Stimulated activated CD4-positive, alpha-beta T cell treated with anti-CD3 and anti-CD28 coated beads, TNF-alpha, amount 100 ng/mL, for 4 hours (primary cell): ENCODE measurements at regions not wholly inside any gene's neighbourhood (a gene's known extent, or its start where the extent isn't known, plus 50 kb on each side); places are given as distances from the start of the nearest gene placed in this dataset.
"Not testable (repeated sequence)": the region's sequence is repeated elsewhere in the genome, so short reads cannot be mapped to it uniquely, and the experiment has no call there.

Source experiments
- DNase-seq, 3 experiments: peaks; one replicate each; pipeline ENCODE4 v3.0.0-alpha.2; 2020; ENCODE audit warnings: low read depth in 3 of 3

GRCh38 chr3:105976196-105976595 lies 107.4 kb upstream of the CBLB start:
- DNase-seq = no peak

GRCh38 chr3:105979961-105980360 lies 111.1 kb upstream of the CBLB start:
- no peak for DNase-seq

GRCh38 chr3:105982207-105982606 lies 113.4 kb upstream of the CBLB start:
- no peak for DNase-seq

- DNase-seq = no peak
These were observed 116.0 kb upstream of the CBLB start for GRCh38 chr3:105984837-105985236.

GRCh38 chr3:105986343-105986742 lies 117.5 kb upstream of the CBLB start:
- not testable (repeated sequence) for DNase-seq

- DNase-seq = no peak
These were observed 119.0 kb upstream of the CBLB start for GRCh38 chr3:105987809-105988208.

GRCh38 chr3:105988540-105989212 lies 119.9 kb upstream of the CBLB start:
- DNase-seq = no peak

GRCh38 chr3:105996781-105997180 lies 128.0 kb upstream of the CBLB start:
- DNase-seq = no peak

- DNase-seq = no peak
These were observed 128.6 kb upstream of the CBLB start for GRCh38 chr3:105997466-105997799.

- no peak for DNase-seq
These were observed 129.2 kb upstream of the CBLB start for GRCh38 chr3:105997800-105998526.

- no peak for DNase-seq
These were observed 131.0 kb upstream of the CBLB start for GRCh38 chr3:105999856-106000255.

GRCh38 chr3:106001923-106002322 lies 133.1 kb upstream of the CBLB start:
- no peak for DNase-seq

- DNase-seq = no peak
These were observed 135.4 kb upstream of the CBLB start for GRCh38 chr3:106004137-106004681.

- DNase-seq = no peak
These were observed 136.0 kb upstream of the CBLB start for GRCh38 chr3:106004826-106005225.

GRCh38 chr3:106006001-106006400 lies 137.2 kb upstream of the CBLB start:
- DNase-seq = no peak

- DNase-seq = no peak
These were observed 137.8 kb upstream of the CBLB start for GRCh38 chr3:106006571-106006970.

GRCh38 chr3:106007512-106007911 lies 138.7 kb upstream of the CBLB start:
- no peak for DNase-seq

GRCh38 chr3:106008766-106009165 lies 140.0 kb upstream of the CBLB start:
- DNase-seq = no peak

- DNase-seq = no peak
These were observed 142.0 kb upstream of the CBLB start for GRCh38 chr3:106010829-106011228.

GRCh38 chr3:106013971-106014370 lies 145.2 kb upstream of the CBLB start:
- DNase-seq = no peak

GRCh38 chr3:106014518-106014917 lies 145.7 kb upstream of the CBLB start:
- no peak for DNase-seq

- DNase-seq = no peak
These were observed 146.2 kb upstream of the CBLB start for GRCh38 chr3:106014971-106015370.

GRCh38 chr3:106018102-106018501 lies 149.3 kb upstream of the CBLB start:
- DNase-seq = no peak
